ENCODE measurements at regions not wholly inside any gene's neighbourhood (a gene's known extent, or its start where the extent isn't known, plus 50 kb on each side); places are given as distances from the start of the nearest gene placed in this dataset.

DNA sequence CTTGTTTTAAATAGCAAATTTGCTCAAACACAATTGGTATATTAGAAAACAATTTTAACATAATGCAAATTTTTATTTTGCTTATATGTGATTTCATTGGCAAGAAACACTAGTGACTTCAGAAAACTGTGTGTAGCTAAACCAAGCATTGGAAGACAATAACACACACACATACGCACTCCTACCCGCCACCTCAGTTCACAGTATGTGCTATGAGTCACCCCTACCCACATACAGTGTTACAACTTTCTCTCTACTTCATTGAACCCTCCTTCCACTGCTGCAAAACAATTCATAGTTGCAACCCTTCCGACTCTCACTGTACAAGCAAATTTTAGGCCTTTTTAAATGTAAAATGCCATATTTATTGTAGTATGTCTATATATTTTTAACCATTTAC, 119.9 kb upstream of the THSD7A start:
- no peaks in the 10 kb centered on the region for H3K27me3 ChIP-seq
- H3K4me1 ChIP-seq: no peaks in the 10 kb centered on the region
- no peak overlapping the region for H3K4me3 ChIP-seq
- 83 to 90% methylated on average over 2 to 3 of the region's 3 CpGs for WGBS, 2 donors (ENCODE audit: low coverage in 1 of 2)
- no peaks in the 10 kb centered on the region for H3K9me3 ChIP-seq
- no peak for DNase-seq
- in situ Hi-C loops (cut with MboI; ENCODE audit: low pct_ligation_motif_present in 1 of 4, low pct_unique_long_range_greater_than_20kb in 1 of 4, low sequenced_read_pairs in 3 of 4) (no loop called here), intact Hi-C loops (cut with DNase I; ENCODE audit: low total_unique reads) (no loop called here)
- no peak overlapping the region for H3K27ac ChIP-seq
- TF ChIP-seq, protein P1, sequence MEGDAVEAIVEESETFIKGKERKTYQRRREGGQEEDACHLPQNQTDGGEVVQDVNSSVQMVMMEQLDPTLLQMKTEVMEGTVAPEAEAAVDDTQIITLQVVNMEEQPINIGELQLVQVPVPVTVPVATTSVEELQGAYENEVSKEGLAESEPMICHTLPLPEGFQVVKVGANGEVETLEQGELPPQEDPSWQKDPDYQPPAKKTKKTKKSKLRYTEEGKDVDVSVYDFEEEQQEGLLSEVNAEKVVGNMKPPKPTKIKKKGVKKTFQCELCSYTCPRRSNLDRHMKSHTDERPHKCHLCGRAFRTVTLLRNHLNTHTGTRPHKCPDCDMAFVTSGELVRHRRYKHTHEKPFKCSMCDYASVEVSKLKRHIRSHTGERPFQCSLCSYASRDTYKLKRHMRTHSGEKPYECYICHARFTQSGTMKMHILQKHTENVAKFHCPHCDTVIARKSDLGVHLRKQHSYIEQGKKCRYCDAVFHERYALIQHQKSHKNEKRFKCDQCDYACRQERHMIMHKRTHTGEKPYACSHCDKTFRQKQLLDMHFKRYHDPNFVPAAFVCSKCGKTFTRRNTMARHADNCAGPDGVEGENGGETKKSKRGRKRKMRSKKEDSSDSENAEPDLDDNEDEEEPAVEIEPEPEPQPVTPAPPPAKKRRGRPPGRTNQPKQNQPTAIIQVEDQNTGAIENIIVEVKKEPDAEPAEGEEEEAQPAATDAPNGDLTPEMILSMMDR (IDR thresholded peaks at IDR 0.05): no peak
- TF ChIP-seq POLR2A (IDR thresholded peaks at IDR 0.05) (no peak), EP300 (IDR thresholded peaks at IDR 0.05; ENCODE audit: low read depth) (no peak), POLR2AphosphoS5 (IDR thresholded peaks at IDR 0.05) (no peak)
- H3K36me3 ChIP-seq: no peaks in the 10 kb centered on the region

DNA sequence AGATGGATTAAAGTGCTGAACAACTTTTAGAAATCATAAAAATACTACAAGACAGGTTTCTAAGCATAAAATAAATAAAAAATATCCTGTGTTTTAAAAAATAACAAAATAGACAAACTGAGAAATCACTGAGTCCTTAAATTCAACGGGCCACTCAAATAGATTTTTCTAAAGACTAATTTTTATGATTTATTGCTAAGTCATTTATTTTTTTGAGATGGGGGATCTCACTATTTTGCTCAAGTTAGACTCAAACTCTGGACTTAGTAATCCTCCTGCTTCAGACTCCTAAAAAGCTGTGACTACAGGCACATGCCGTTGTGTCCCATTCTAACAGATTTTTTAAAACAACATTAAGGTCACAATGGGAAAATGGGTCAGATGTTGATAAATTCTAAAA, 121.0 kb upstream of the THSD7A start:
- in situ Hi-C loops (cut with MboI; ENCODE audit: low pct_ligation_motif_present in 1 of 4, low pct_unique_long_range_greater_than_20kb in 1 of 4, low sequenced_read_pairs in 3 of 4) (no loop called here), intact Hi-C loops (cut with DNase I; ENCODE audit: low total_unique reads) (no loop called here)
- Histone ChIP-seq H3K4me1 (no peaks in the 10 kb centered on the region), H3K36me3 (no peaks in the 10 kb centered on the region), H3K27me3 (no peaks in the 10 kb centered on the region), H3K4me3 (no peak overlapping the region), H3K27ac (no peak overlapping the region), H3K9me3 (no peaks in the 10 kb centered on the region)
- no peak for TF ChIP-seq EP300 (IDR thresholded peaks at IDR 0.05; ENCODE audit: low read depth)
- TF ChIP-seq POLR2A (IDR thresholded peaks at IDR 0.05): no peak
- no peak for TF ChIP-seq POLR2AphosphoS5 (IDR thresholded peaks at IDR 0.05)
- TF ChIP-seq, protein P1 (IDR thresholded peaks at IDR 0.05): no peak
- WGBS, 2 donors (ENCODE audit: low coverage in 1 of 2): 39 to 61% methylated on average over 2 of the region's 2 CpGs
- no peak for DNase-seq

DNA sequence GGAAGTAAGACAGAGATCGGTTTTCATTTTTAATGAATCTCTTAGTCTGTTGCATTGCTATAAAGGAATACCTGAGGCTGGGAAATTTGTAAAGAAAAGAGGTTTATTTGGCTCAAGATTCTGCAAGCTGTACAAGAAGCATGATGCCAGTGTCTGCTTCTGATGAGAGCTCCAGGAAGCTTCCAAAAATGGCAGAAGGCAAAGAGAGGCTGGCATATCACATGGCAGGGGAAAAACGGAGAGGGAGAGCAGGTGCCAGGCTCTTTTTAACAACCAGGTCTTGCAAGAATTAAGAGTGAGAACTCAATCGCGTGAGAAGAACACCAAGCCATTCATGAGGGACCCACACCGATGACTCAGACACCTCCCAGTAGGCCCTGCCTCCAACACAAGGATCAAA, 125.0 kb upstream of the THSD7A start:
- in situ Hi-C loops (cut with MboI; ENCODE audit: low pct_ligation_motif_present in 1 of 4, low pct_unique_long_range_greater_than_20kb in 1 of 4, low sequenced_read_pairs in 3 of 4): no loop called here
- 63 to 69% methylated on average over 5 of the region's 5 CpGs for WGBS, 2 donors (ENCODE audit: low coverage in 1 of 2)

DNA sequence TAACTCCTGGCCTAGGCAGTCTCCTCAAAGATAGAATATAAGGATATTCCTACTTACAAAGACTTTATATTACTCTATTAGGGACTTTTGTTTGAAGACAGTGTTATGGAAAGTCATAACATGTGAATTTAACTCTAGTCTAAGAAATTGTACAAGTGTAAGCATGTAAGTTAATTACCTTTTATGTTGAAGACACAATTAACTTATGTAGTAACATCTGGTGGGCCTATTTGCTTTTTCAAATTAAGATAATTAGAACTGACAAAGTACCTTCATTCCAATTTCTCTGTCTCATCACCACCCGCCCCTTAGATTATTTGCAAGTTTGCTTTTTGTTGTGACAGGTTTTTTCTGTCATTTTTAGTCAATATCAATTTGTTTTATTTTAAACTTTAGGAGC, 126.0 kb upstream of the THSD7A start:
- intact Hi-C loops (cut with DNase I; ENCODE audit: low total_unique reads): no loop called here
- H3K4me3 ChIP-seq: no peak overlapping the region
- DNase-seq: no peak
- H3K9me3 ChIP-seq: peaks cover 0 to 2% of the 10 kb centered on the region in 2 donors
- 73 to 80% methylated on average over 1 of the region's 1 CpG for WGBS, 2 donors (ENCODE audit: low coverage in 1 of 2)
- no peaks in the 10 kb centered on the region for H3K36me3 ChIP-seq
- H3K4me1 ChIP-seq: no peaks in the 10 kb centered on the region
- H3K27me3 ChIP-seq: no peaks in the 10 kb centered on the region
- in situ Hi-C loops (cut with MboI; ENCODE audit: low pct_ligation_motif_present in 1 of 4, low pct_unique_long_range_greater_than_20kb in 1 of 4, low sequenced_read_pairs in 3 of 4): no loop called here
- H3K27ac ChIP-seq: no peak overlapping the region
- no peak for TF ChIP-seq POLR2AphosphoS5 (IDR thresholded peaks at IDR 0.05)
- no peak for TF ChIP-seq POLR2A (IDR thresholded peaks at IDR 0.05)
- TF ChIP-seq, protein P1 (IDR thresholded peaks at IDR 0.05): no peak
- TF ChIP-seq EP300 (IDR thresholded peaks at IDR 0.05; ENCODE audit: low read depth): no peak

More for the DNA sequence above, 125.0 kb upstream of the THSD7A start:
- Histone ChIP-seq H3K9me3 (no peaks in the 10 kb centered on the region), H3K4me3 (no peak overlapping the region), H3K4me1 (no peaks in the 10 kb centered on the region), H3K36me3 (no peaks in the 10 kb centered on the region), H3K27ac (no peak overlapping the region), H3K27me3 (no peaks in the 10 kb centered on the region)
- TF ChIP-seq EP300 (IDR thresholded peaks at IDR 0.05; ENCODE audit: low read depth) (no peak), POLR2AphosphoS5 (IDR thresholded peaks at IDR 0.05) (no peak), POLR2A (IDR thresholded peaks at IDR 0.05) (no peak)
- TF ChIP-seq, protein P1 (IDR thresholded peaks at IDR 0.05): no peak
- intact Hi-C loops (cut with DNase I; ENCODE audit: low total_unique reads): no loop called here
- no peak for DNase-seq
